A549 (cell line): ENCODE measurements at regions not wholly inside any gene's neighbourhood (a gene's known extent, or its start where the extent isn't known, plus 50 kb on each side); places are given as distances from the start of the nearest gene placed in this dataset.
A peak's percentile ranks its signal among the peaks of the same experiment; 100 is the strongest.

ENCODE experiments used
- ATAC-seq, 2 experiments: fragments of 200-7000 bp in 1 of 2; fragments of >200 bp in 1 of 2; cut with Nextera tagmentation in 1 of 2; cut with Tn5 transposase in 1 of 2; 3 replicates each; pipeline versions ENCODE4 v1.8.0 to v1.9.1; 2018 to 2020; ENCODE audit warnings: mild to moderate bottlenecking in 1 of 2, moderate library complexity in 1 of 2
- CTCF ChIA-PET: fragments of 300-600 bp; sonication (Branson Sonifier 250); formaldehyde crosslinking; extraction: SDS; loops from one replicate; lab custom pipeline; 2021; ENCODE audit warnings: antibody characterized with exemption, inconsistent platforms; lab: Yijun Ruan, JAX
- POLR2A ChIA-PET: fragments of 350-600 bp; formaldehyde crosslinking; extraction: SDS; loops from one replicate; lab custom pipeline; 2021; ENCODE audit warnings: antibody characterized with exemption, inconsistent platforms; lab: Yijun Ruan, JAX
- DNase-seq, 2 experiments: peaks; one replicate each; pipeline versions ENCODE4 v3.0.0 to v3.0.0-alpha.2; 2011 to 2016; ENCODE audit warnings: low read depth in 1 of 2, low spot score in 1 of 2
- FAIRE-seq: peaks from 2 replicates; lab custom pipeline; 2011; peaks lifted over from hg19 to GRCh38; lab: Jason Lieb, UNC
- H3K27ac ChIP-seq, 2 experiments: fragments of >200 bp; sonication (Bioruptor Twin); formaldehyde crosslinking; 3 replicates each; pipeline ENCODE4 v1.5.1; 2016 to 2017
- H3K4me1 ChIP-seq: fragments of >200 bp; sonication (Bioruptor Twin); formaldehyde crosslinking; 3 replicates; pipeline ENCODE4 v1.6.1; 2016
- H3K4me2 ChIP-seq: fragments of >200 bp; sonication (Bioruptor Twin); formaldehyde crosslinking; 3 replicates; pipeline ENCODE4 v1.6.1; 2016
- H3K4me3 ChIP-seq: fragments of >200 bp; sonication (Bioruptor Twin); formaldehyde crosslinking; 3 replicates; pipeline ENCODE4 v1.5.1; 2016
- H3K9me3 ChIP-seq: fragments of >200 bp; sonication (Bioruptor Twin); formaldehyde crosslinking; 3 replicates; pipeline ENCODE4 v1.6.1; 2016
- ATOH8 ChIP-seq: fragments of 250-450 bp; sonication (Bioruptor Pico); IDR thresholded peaks from 2 replicates; pipeline ENCODE4 v1.5.0; 2020; ENCODE audit warnings: low read depth, mild to moderate bottlenecking, moderate library complexity
- CBX2 ChIP-seq: fragments of 200-600 bp; sonication (generic); IDR thresholded peaks from 2 replicates; pipeline ENCODE4 v1.6.1; 2016; ENCODE audit warnings: low read depth, mild to moderate bottlenecking, borderline replicate concordance
- CEBPB ChIP-seq, 2 experiments: fragments of >200 bp in 1 of 2; sonication (Bioruptor Twin) in 1 of 2; formaldehyde crosslinking in 1 of 2; IDR thresholded peaks; 2 replicates each; pipeline ENCODE4 v1.6.1; 2012 to 2016
- CTCF ChIP-seq: fragments of >200 bp; sonication (Bioruptor Twin); formaldehyde crosslinking; IDR thresholded peaks from 3 replicates; pipeline ENCODE4 v1.5.1; 2016
- E2F6 ChIP-seq: IDR thresholded peaks from 2 replicates; pipeline ENCODE4 v1.6.1; 2012; ENCODE audit warnings: low read depth, borderline replicate concordance
- EHF ChIP-seq: fragments of 250-450 bp; sonication (Bioruptor Pico); IDR thresholded peaks from 2 replicates; pipeline ENCODE4 v1.5.0; 2020; ENCODE audit warnings: mild to moderate bottlenecking
- EHMT2 ChIP-seq: fragments of 200-600 bp; sonication (generic); IDR thresholded peaks from 2 replicates; pipeline ENCODE4 v1.6.1; 2016; ENCODE audit warnings: antibody characterized with exemption, low read depth, mild to moderate bottlenecking, moderate library complexity
- FOSB ChIP-seq: fragments of 250-450 bp; sonication (Bioruptor Pico); IDR thresholded peaks from 2 replicates; pipeline ENCODE4 v1.5.0; 2020; ENCODE audit warnings: mild to moderate bottlenecking, moderate library complexity
- FOSL2 ChIP-seq, 2 experiments: fragments of 450-650 bp in 1 of 2; fragments of >200 bp in 1 of 2; sonication (Bioruptor Twin) in 1 of 2; formaldehyde crosslinking; IDR thresholded peaks; 2 replicates each; pipeline versions ENCODE4 v1.5.0 to v1.6.1; 2016 to 2020; ENCODE audit warnings: mild to moderate bottlenecking in 1 of 2, moderate library complexity in 1 of 2
- HOXB13 ChIP-seq: fragments of 250-450 bp; sonication (Bioruptor Pico); IDR thresholded peaks from 2 replicates; pipeline ENCODE4 v1.5.0; 2020; ENCODE audit warnings: low read depth, mild to moderate bottlenecking, moderate library complexity
- HOXB5 ChIP-seq: fragments of 250-450 bp; sonication (Bioruptor Pico); IDR thresholded peaks from 2 replicates; pipeline ENCODE4 v1.5.0; 2020; ENCODE audit warnings: mild to moderate bottlenecking, moderate library complexity
- KDM1A ChIP-seq: fragments of 200-600 bp; sonication (generic); IDR thresholded peaks from 2 replicates; pipeline ENCODE4 v1.6.1; 2016; ENCODE audit warnings: low read depth, mild to moderate bottlenecking
- KDM5A ChIP-seq: fragments of 200-600 bp; sonication (generic); IDR thresholded peaks from 2 replicates; pipeline ENCODE4 v1.6.1; 2016; ENCODE audit warnings: antibody characterized with exemption, mild to moderate bottlenecking
- MYC ChIP-seq: IDR thresholded peaks from 2 replicates; pipeline ENCODE4 v1.6.1; 2012; ENCODE audit warnings: mild to moderate bottlenecking, inconsistent platforms, low read length, improper control_type of control experiment, borderline replicate concordance
- NPAS2 ChIP-seq: fragments of 250-450 bp; sonication (Bioruptor Pico); IDR thresholded peaks from 2 replicates; pipeline ENCODE4 v1.8.0; 2022; ENCODE audit warnings: mild to moderate bottlenecking, moderate library complexity, borderline replicate concordance
- PHF8 ChIP-seq: fragments of 200-600 bp; sonication (generic); IDR thresholded peaks from 2 replicates; pipeline ENCODE4 v1.6.1; 2016; ENCODE audit warnings: low read depth, mild to moderate bottlenecking, antibody characterized with exemption, moderate library complexity, borderline replicate concordance
- RAD21 ChIP-seq, 2 experiments: fragments of >200 bp in 1 of 2; sonication (Bioruptor Twin) in 1 of 2; formaldehyde crosslinking in 1 of 2; IDR thresholded peaks in 1 of 2; conservative IDR thresholded peaks in 1 of 2; 2 replicates in 1 of 2; 3 replicates in 1 of 2; pipeline ENCODE4 v1.6.1; 2012 to 2018; ENCODE audit warnings: inconsistent platforms in 1 of 2
- RARB ChIP-seq: fragments of 250-450 bp; sonication (Bioruptor Pico); IDR thresholded peaks from 2 replicates; pipeline ENCODE4 v1.8.0; 2021; ENCODE audit warnings: mild to moderate bottlenecking, moderate library complexity
- SMC3 ChIP-seq: fragments of >200 bp; sonication (Bioruptor Twin); formaldehyde crosslinking; IDR thresholded peaks from 3 replicates; pipeline ENCODE4 v1.6.1; 2018; ENCODE audit warnings: inconsistent platforms
- TFCP2L1 ChIP-seq: fragments of 250-450 bp; sonication (Bioruptor Pico); IDR thresholded peaks from 2 replicates; pipeline ENCODE4 v1.5.0; 2021; ENCODE audit warnings: mild to moderate bottlenecking
- ZFP36 ChIP-seq: fragments of 450-650 bp; IDR thresholded peaks from 2 replicates; pipeline ENCODE4 v1.6.1; 2014; ENCODE audit warnings: borderline replicate concordance; ENCODE audit not compliant: partially characterized antibody
- WGBS: methylation state at CpG from one replicate; pipeline ENCODE4 v1.1.6; 2017; ENCODE audit errors: missing lambda C conversion rate; 5-methylcytosine and 5-hydroxymethylcytosine counted together

- Histone ChIP-seq H3K27ac (no peak overlapping the region), H3K4me2 (no peak overlapping the region)
- ATAC-seq = no peak
- no peak for TF ChIP-seq KDM1A
- no peak for TF ChIP-seq ATOH8 (CRISPR knock-in tag)
- no peak for TF ChIP-seq RARB (CRISPR knock-in tag)
- no peak for TF ChIP-seq HOXB13
- TF ChIP-seq TFCP2L1 (CRISPR knock-in tag) = no peak
- no peak for TF ChIP-seq ZFP36
- TF ChIP-seq, all 56 proteins: peak for 0
- POLR2A ChIA-PET = no interaction called here
- FAIRE-seq (no peak), DNase-seq (no peak)
- no peak overlapping the region for H3K4me3 ChIP-seq
- CTCF ChIA-PET = interaction anchor here (0.7 to 5.4 kb wide), 4 partner anchors 14 to 717 kb away, joined by 3 to 33 read pairs (median 10); no protein-coding TSS in a partner anchor
- WGBS = 69% methylated on average over 4 of the region's 4 CpGs
- H3K9me3 ChIP-seq = no peaks in the 10 kb centered on the region
- no peaks in the 10 kb centered on the region for H3K4me1 ChIP-seq
Measured at GRCh38 chr11:31960126-31960525, 130.7 kb upstream of the RCN1 start.

GRCh38 chr11:31959716-31960115, 131.2 kb upstream of the RCN1 start:
- no peak overlapping the region for H3K4me2 ChIP-seq
- no peak for FAIRE-seq

DNA sequence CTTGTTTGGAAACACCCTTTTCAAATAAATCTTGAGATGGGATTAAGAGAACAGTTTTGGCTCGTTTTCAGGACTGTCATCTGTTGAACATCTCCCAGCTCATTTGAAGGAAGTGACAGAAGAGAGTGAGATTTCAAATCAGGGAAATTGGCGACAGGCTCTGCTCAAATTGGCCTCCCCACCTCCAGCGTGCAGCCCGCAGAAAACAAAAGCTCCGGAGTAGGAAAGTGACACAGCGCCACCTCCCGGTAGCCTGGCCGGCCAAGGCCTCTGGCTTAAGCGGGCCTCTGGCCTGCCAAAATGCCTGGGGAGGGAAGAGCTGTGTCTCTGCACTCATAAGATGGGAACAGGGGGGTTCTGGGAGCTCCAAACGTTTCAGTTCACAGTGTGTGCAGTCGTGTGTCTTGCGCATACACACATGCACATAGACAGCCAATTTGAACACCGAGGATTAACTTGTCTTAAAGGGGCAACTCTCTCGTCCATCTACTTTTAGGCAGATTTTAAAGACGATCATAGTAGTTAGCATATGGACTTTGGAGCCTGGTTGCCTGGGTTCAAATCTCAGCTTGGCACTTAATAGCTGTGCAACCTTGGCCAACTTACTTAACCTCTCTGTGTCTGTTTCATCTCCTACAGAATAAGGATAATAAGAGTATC, 132.7 kb upstream of the RCN1 start:
- POLR2A ChIA-PET = no interaction called here
- H3K9me3 ChIP-seq = no peaks in the 10 kb centered on the region
- CTCF ChIA-PET = interaction anchor here (0.6 to 5.4 kb wide), 25 partner anchors 9 to 725 kb away, joined by 3 to 33 read pairs (median 4); no protein-coding TSS in a partner anchor
- no peaks in the 10 kb centered on the region for H3K4me1 ChIP-seq
- peak; percentile 38 to 39 for DNase-seq
- H3K4me2 ChIP-seq = no peak overlapping the region; the same call in 2 of the 3 replicates
- WGBS = 37% methylated on average over 15 of the region's 15 CpGs
- H3K27ac ChIP-seq = no peak overlapping the region
- TF ChIP-seq CTCF = peak; percentile 59
- TF ChIP-seq SMC3 = peak; percentile 49; the same call in 2 of the 3 replicates
- TF ChIP-seq E2F6 = no peak
- TF ChIP-seq RAD21 (conservative IDR thresholded peaks at IDR 0.05 in 1 of 2, IDR thresholded peaks at IDR 0.05 in 1 of 2) = peak; percentile 56 to 71
- no peak for FAIRE-seq
- H3K4me3 ChIP-seq = no peak overlapping the region
- peak; percentile 69 to 93; a peak in 4 of 6 replicates for ATAC-seq

More at GRCh38 chr11:31959716-31960115, 131.2 kb upstream of the RCN1 start:
- H3K4me1 ChIP-seq = no peaks in the 10 kb centered on the region
- H3K27ac ChIP-seq = no peak overlapping the region
- POLR2A ChIA-PET = no interaction called here
- 59% methylated on average over 6 of the region's 6 CpGs for WGBS
- DNase-seq (peak in 1 of 2 experiments; percentile 9), ATAC-seq (no peak)
- no peaks in the 10 kb centered on the region for H3K9me3 ChIP-seq
- CTCF ChIA-PET = interaction anchor here (2.0 to 5.4 kb wide), 3 partner anchors 14 to 318 kb away, joined by 8 to 33 read pairs (median 18); no protein-coding TSS in a partner anchor
- no peak overlapping the region for H3K4me3 ChIP-seq
- no peak for TF ChIP-seq MYC
- TF ChIP-seq NPAS2 (CRISPR knock-in tag) = no peak
- no peak for TF ChIP-seq FOSL2 (IDR thresholded peaks at IDR 0.05)
- TF ChIP-seq FOSL2 (CRISPR knock-in tag; IDR thresholded peaks at IDR 0.05) = no peak
- no peak for TF ChIP-seq CEBPB (IDR thresholded peaks at IDR 0.05)
- TF ChIP-seq FOSB (CRISPR knock-in tag) = no peak
- TF ChIP-seq EHMT2 = no peak
- no peak for TF ChIP-seq EHF (CRISPR knock-in tag)
- no peak for TF ChIP-seq PHF8
- no peak for TF ChIP-seq KDM5A
- no peak for TF ChIP-seq HOXB5 (CRISPR knock-in tag)
- TF ChIP-seq CBX2 = no peak
